ENCODE measurements at regions not wholly inside any gene's neighbourhood (a gene's known extent, or its start where the extent isn't known, plus 50 kb on each side); places are given as distances from the start of the nearest gene placed in this dataset.

DNA sequence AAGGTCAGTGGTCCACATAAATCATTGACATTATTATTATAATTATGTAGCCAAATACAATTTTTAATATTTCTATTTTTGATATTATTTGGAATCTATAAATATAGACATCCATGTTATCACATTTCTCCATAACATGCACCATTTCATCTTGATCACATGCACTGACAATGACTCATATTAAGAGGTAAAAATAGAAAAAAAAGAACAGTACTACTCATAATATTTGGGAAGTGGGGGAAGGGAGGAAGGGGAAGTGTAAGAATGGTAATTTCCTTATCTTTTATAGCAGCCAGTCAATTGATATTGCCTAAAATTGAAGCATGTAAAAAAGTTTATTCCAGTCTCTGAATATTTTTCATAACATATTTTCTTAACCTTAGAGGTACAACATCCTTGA lies 72.3 kb downstream of the ADM start:
- Histone ChIP-seq H3K4me3 (ENCODE audit: low read length) (no peak overlapping the region), H3K27me3 (ENCODE audit: control insufficient read depth, insufficient read depth) (no peaks in the 10 kb centered on the region), H3K27ac (ENCODE audit: low read length) (no peak overlapping the region), H3K4me1 (ENCODE audit: control insufficient read depth, insufficient read depth, low read length) (peaks cover 5% of the 10 kb centered on the region), H3K9me3 (ENCODE audit: control insufficient read depth, low read length) (no peaks in the 10 kb centered on the region)
- DNase-seq: no peak
- intact Hi-C loops (cut with DNase I): no loop called here
- ATAC-seq: no peak

DNA sequence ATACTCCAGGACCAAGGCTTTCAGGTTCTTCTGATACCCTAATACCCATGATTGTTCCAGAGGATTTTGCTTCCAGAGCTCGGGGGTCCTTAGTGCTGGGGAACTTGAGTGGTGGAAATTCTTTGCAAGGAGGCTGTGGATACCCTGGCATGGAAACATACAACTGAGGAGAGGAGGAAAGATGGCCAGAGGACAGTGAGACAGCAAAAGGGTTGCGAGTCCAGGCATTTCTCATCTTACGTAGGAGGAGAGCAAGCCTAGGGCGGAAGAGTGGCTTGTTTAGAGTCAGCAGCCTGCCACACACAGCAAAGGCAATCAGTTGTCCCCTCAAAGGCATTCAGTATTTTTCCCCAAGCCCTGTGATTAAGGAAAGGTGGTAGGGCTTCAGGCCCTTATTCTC lies 73.5 kb downstream of the ADM start:
- H3K27ac ChIP-seq (ENCODE audit: low read length): no peak overlapping the region
- H3K9me3 ChIP-seq (ENCODE audit: control insufficient read depth, low read length): no peaks in the 10 kb centered on the region
- no peak overlapping the region for H3K4me3 ChIP-seq (ENCODE audit: low read length)
- DNase-seq: no peak
- peaks cover 5% of the 10 kb centered on the region for H3K4me1 ChIP-seq (ENCODE audit: control insufficient read depth, insufficient read depth, low read length)
- 93% methylated on average over 4 of the region's 4 CpGs for WGBS
- H3K27me3 ChIP-seq (ENCODE audit: control insufficient read depth, insufficient read depth): no peaks in the 10 kb centered on the region
- no peak for ATAC-seq
- intact Hi-C loops (cut with DNase I): no loop called here

DNA sequence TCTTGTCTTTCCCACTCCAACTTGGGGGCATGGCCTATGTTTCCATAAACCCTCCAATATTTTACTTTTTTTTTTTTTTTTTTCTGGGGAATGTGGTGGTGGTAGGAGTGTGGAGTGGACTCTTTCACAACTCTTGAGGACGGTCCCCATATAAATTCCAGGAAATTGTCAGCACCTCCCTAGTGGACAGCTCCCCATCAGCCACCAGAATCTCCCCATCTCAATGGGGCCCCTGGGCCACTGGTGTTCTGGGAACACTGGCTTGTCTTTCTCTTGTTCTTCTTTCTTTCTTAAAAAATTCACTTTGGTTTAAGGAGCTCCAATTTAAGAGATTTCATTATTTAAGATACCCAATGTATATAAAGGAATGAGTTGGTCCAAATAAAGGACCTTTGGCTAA lies 74.1 kb downstream of the ADM start:
- Histone ChIP-seq H3K4me3 (ENCODE audit: low read length) (no peak overlapping the region), H3K27ac (ENCODE audit: low read length) (no peak overlapping the region), H3K27me3 (ENCODE audit: control insufficient read depth, insufficient read depth) (no peaks in the 10 kb centered on the region), H3K9me3 (ENCODE audit: control insufficient read depth, low read length) (no peaks in the 10 kb centered on the region), H3K4me1 (ENCODE audit: control insufficient read depth, insufficient read depth, low read length) (peaks cover 5% of the 10 kb centered on the region)
- ATAC-seq (peak; percentile 34 to 53), DNase-seq (no peak)
- WGBS: 27% methylated on average over 1 of the region's 1 CpG
- intact Hi-C loops (cut with DNase I): no loop called here

DNA sequence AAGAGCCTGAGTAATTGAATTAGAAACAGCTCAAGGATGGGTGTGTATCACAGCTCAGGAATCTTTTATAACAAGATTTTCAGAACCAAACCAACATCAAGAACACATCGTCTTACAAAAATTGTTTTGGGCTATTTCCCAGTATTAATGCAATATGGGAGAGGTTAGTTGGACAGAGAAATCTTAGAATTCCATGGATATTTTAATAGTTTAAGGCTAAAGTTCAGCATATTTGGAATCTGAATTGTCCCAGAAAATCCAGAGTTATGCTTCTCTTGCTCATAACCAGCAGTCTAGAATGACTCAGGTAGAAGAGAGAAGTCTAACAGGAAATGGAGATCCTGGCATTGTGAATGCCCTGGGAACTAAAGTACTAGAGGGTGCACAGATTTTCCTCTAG lies 74.6 kb downstream of the ADM start:
- Histone ChIP-seq H3K4me3 (ENCODE audit: low read length) (no peak overlapping the region), H3K27me3 (ENCODE audit: control insufficient read depth, insufficient read depth) (no peaks in the 10 kb centered on the region), H3K27ac (ENCODE audit: low read length) (peak overlapping the region; percentile 62), H3K9me3 (ENCODE audit: control insufficient read depth, low read length) (no peaks in the 10 kb centered on the region), H3K4me1 (ENCODE audit: control insufficient read depth, insufficient read depth, low read length) (peaks cover 5% of the 10 kb centered on the region)
- intact Hi-C loops (cut with DNase I): no loop called here
- ATAC-seq (peak in 1 of 2 donors; percentile 39), DNase-seq (no peak)
- WGBS: 45% methylated on average over 1 of the region's 1 CpG

DNA sequence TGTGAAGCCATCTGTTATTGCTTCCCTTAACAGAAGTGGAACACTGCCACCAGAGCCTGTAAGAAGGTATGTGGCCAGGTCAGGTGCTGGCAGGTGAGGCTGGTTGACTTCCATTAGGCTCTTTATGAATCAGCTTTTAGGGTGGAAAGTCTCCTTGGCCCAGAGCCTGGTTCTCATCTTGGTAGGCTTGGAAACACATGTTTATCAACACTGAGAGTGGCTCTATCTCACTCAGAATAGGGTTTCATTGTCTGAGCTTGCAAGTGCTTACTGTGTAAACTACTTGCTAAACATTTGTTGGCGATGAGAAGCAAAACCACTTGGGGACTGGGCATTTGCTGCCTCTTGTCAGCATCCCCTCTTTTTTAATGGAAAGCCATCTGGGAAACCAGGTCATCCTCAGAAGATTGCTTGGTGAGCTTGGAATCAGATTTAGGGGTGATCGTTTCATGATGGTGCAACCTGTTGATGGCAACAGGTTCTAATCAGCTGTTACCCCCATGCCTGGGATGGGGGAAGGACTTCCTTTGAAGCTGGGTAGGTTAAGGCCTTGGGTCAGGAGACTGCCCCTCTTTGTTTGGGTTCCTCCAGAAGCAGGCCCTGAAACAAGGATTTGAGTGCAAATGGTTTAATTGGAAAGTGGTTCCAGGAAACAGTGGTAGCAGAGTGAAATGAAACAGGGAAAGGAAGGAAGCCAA lies 75.0 kb upstream of the AMPD3 start:
- ATAC-seq: peak in 1 of 2 donors; percentile 38
- Histone ChIP-seq H3K4me3 (ENCODE audit: low read length) (no peak overlapping the region), H3K27me3 (ENCODE audit: control insufficient read depth, insufficient read depth) (no peaks in the 10 kb centered on the region), H3K4me1 (ENCODE audit: control insufficient read depth, insufficient read depth, low read length) (peaks cover 5% of the 10 kb centered on the region), H3K9me3 (ENCODE audit: control insufficient read depth, low read length) (no peaks in the 10 kb centered on the region), H3K27ac (ENCODE audit: low read length) (peak overlapping the region; percentile 62)
- WGBS: 64% methylated on average over 2 of the region's 2 CpGs
- DNase-seq: no peak
- intact Hi-C loops (cut with DNase I): no loop called here

DNA sequence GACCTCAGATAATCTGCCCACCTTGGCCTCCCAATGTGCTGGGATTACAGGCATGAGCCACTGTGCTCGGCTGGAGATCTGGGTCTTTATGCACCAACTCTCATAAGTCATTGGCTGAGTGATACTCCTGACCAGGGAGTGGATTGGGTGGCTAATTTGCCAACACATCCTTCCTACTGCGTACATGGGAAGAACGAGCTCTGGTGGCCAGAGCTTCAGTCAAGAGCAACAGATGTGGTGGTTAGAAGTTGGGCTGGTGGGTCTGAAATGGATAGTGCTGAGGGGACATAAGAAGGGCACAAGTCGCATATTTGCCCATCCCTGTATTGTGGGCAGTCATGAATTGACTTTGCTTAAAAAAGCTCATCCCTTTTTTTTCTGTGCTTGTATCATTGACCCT lies 74.1 kb upstream of the AMPD3 start:
- ATAC-seq (no peak), DNase-seq (no peak)
- Histone ChIP-seq H3K4me3 (ENCODE audit: low read length) (no peak overlapping the region), H3K27ac (ENCODE audit: low read length) (no peak overlapping the region), H3K4me1 (ENCODE audit: control insufficient read depth, insufficient read depth, low read length) (peaks cover 5% of the 10 kb centered on the region), H3K9me3 (ENCODE audit: control insufficient read depth, low read length) (no peaks in the 10 kb centered on the region), H3K27me3 (ENCODE audit: control insufficient read depth, insufficient read depth) (no peaks in the 10 kb centered on the region)
- 89% methylated on average over 4 of the region's 4 CpGs for WGBS
- intact Hi-C loops (cut with DNase I): no loop called here

DNA sequence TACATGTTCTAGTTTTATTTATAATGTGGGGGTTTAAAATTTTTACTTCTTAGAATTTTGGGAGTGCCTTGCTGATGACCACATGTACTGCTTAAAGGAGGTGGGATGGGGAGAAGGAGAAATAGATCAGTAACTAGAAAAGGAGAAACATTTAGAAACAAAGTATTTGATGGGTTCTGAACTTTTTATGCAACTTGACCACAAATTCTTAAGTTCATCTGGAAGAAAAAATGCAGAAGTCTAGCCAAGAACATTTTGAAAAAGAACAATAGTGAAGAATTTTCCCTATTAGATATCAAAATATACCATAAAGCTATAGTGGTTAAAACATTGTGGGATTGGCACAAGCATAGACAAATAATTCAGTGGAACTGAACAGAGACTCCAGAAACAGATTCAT lies 73.3 kb upstream of the AMPD3 start:
- no peak overlapping the region for H3K27ac ChIP-seq (ENCODE audit: low read length)
- no peaks in the 10 kb centered on the region for H3K9me3 ChIP-seq (ENCODE audit: control insufficient read depth, low read length)
- H3K27me3 ChIP-seq (ENCODE audit: control insufficient read depth, insufficient read depth): no peaks in the 10 kb centered on the region
- ATAC-seq (no peak), DNase-seq (no peak)
- peaks cover 5% of the 10 kb centered on the region for H3K4me1 ChIP-seq (ENCODE audit: control insufficient read depth, insufficient read depth, low read length)
- no peak overlapping the region for H3K4me3 ChIP-seq (ENCODE audit: low read length)
- intact Hi-C loops (cut with DNase I): no loop called here

DNA sequence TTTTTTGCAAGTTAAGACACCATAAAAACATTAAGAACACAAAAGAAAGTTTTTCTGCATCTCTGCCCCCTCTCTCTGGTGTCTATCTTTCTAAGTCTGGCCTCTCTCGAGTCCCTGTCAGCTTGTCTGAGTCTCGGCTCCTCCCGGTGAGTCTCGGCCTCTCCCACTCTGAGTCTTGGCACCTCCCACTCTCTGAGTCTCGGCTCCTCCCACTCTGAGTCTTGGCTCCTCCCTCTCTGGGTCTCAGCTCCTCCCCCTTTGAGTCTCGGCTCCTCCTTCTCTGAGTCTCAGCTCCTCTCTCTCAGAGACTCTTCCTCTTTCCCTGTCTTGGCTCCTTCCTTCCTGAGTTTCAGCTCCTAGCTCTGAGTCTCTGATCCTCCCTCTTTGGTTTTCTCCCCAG lies 72.5 kb upstream of the AMPD3 start:
- Histone ChIP-seq H3K27me3 (ENCODE audit: control insufficient read depth, insufficient read depth) (no peaks in the 10 kb centered on the region), H3K27ac (ENCODE audit: low read length) (no peak overlapping the region), H3K9me3 (ENCODE audit: control insufficient read depth, low read length) (no peaks in the 10 kb centered on the region), H3K4me3 (ENCODE audit: low read length) (no peak overlapping the region), H3K4me1 (ENCODE audit: control insufficient read depth, insufficient read depth, low read length) (peaks cover 4% of the 10 kb centered on the region)
- no peak for DNase-seq
- WGBS: 71% methylated on average over 6 of the region's 6 CpGs
- intact Hi-C loops (cut with DNase I): no loop called here
- no peak for ATAC-seq

DNA sequence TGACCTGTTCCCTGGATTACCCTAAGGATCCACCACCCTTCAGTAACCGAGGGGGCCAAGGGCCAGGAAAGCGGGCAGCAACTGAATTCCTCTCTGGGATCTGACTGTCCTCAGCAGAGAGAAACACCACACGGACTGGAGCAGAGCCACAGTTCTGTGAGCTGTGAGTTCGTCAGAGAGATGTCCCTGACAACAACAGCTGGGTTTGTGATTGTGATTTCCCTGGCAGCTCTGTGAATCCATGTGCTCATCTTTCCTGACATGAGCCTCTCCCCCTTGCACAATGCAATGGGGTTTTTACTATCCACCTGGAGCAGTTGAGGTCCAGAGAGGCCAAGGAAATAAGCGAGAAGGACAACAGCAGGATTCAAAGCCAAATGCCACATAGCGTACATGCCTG lies 69.4 kb upstream of the AMPD3 start:
- WGBS: 57% methylated on average over 6 of the region's 6 CpGs
- peak; percentile 32 to 77 (median 66) for DNase-seq
- H3K27ac ChIP-seq (ENCODE audit: low read length): peak overlapping the region; percentile 66
- intact Hi-C loops (cut with DNase I): no loop called here
- ATAC-seq: peak; percentile 53 to 69
- no peak overlapping the region for H3K4me3 ChIP-seq (ENCODE audit: low read length)
- no peaks in the 10 kb centered on the region for H3K9me3 ChIP-seq (ENCODE audit: control insufficient read depth, low read length)
- no peaks in the 10 kb centered on the region for H3K27me3 ChIP-seq (ENCODE audit: control insufficient read depth, insufficient read depth)
- peaks cover 5% of the 10 kb centered on the region for H3K4me1 ChIP-seq (ENCODE audit: control insufficient read depth, insufficient read depth, low read length)

DNA sequence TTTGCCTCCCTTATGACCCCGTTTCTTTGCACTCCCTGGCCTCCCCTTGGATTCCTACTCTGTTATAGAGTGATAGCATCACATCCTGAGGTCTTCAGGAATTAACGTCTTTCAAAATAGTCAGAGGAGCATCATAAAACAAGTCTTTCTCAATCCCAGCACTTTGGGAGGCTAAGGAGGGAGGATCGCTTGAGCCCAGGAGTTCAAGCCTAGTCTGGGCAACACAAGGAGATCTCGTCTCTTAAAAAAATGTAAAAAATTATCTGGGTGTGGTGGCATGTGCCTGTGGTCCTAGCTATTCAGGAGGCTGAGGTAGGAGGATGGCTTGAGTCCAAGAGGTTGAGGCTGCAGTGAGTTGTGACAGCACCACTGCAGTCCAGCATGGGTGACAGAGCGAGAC lies 68.7 kb upstream of the AMPD3 start:
- Histone ChIP-seq H3K27ac (ENCODE audit: low read length) (no peak overlapping the region), H3K4me1 (ENCODE audit: control insufficient read depth, insufficient read depth, low read length) (peaks cover 3% of the 10 kb centered on the region), H3K27me3 (ENCODE audit: control insufficient read depth, insufficient read depth) (no peaks in the 10 kb centered on the region), H3K4me3 (ENCODE audit: low read length) (no peak overlapping the region), H3K9me3 (ENCODE audit: control insufficient read depth, low read length) (no peaks in the 10 kb centered on the region)
- ATAC-seq: no peak
- intact Hi-C loops (cut with DNase I): no loop called here
- WGBS: 53% methylated on average over 5 of the region's 5 CpGs
- no peak for DNase-seq

DNA sequence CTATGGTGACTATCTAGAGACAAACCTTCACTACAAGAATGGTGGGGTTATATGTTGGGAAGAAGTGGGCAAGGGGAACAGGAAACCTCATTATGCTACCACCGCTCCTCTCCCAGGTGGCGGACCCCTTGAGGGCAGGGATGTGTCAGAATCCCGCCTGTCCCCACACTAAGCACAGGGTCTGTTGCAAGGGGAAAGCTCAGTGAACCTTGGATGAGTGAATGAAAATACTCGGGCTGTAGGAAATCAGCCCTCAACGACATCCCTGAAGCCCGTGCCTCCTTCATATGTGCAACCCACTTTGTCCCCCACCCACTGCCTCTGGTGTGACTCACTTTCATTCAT lies 68.2 kb upstream of the AMPD3 start:
- no peak for DNase-seq
- 69% methylated on average over 6 of the region's 6 CpGs for WGBS
- Histone ChIP-seq H3K4me1 (ENCODE audit: control insufficient read depth, insufficient read depth, low read length) (peaks cover 3% of the 10 kb centered on the region), H3K27ac (ENCODE audit: low read length) (no peak overlapping the region), H3K9me3 (ENCODE audit: control insufficient read depth, low read length) (no peaks in the 10 kb centered on the region), H3K4me3 (ENCODE audit: low read length) (no peak overlapping the region), H3K27me3 (ENCODE audit: control insufficient read depth, insufficient read depth) (no peaks in the 10 kb centered on the region)
- ATAC-seq: no peak
- intact Hi-C loops (cut with DNase I): no loop called here
